Ovary (tissue), 7 donors: ENCODE measurements at regions not wholly inside any gene's neighbourhood (a gene's known extent, or its start where the extent isn't known, plus 50 kb on each side); places are given as distances from the start of the nearest gene placed in this dataset.

Experiments
- DNase-seq, 5 donors: peaks; one replicate each; pipeline ENCODE4 v3.0.0-alpha.2; 2019 to 2020
- H3K27ac ChIP-seq, 2 donors: fragments of 200-600 bp; one replicate each; pipeline versions ENCODE4 v1.5.1 to v1.8.0; 2019 to 2022
- H3K27me3 ChIP-seq: fragments of 200-600 bp; one replicate; pipeline ENCODE4 v1.8.0; 2022
- H3K36me3 ChIP-seq: fragments of 200-600 bp; sonication (generic); one replicate; pipeline ENCODE4 v1.5.1; 2019
- H3K4me1 ChIP-seq: one replicate; pipeline ENCODE4 v1.8.1; 2013; ENCODE audit warnings: mild to moderate bottlenecking, moderate library complexity; ENCODE audit not compliant: insufficient read depth
- H3K4me3 ChIP-seq: fragments of 200-600 bp; sonication (generic); one replicate; pipeline ENCODE4 v1.5.1; 2017
- H3K9me3 ChIP-seq, 2 donors: fragments of 200-600 bp in 1 of 2; sonication (generic) in 1 of 2; one replicate each; pipeline versions ENCODE4 v1.5.1 to v1.8.1; 2013 to 2019; ENCODE audit warnings: mild to moderate bottlenecking in 1 of 2, moderate library complexity in 1 of 2
- CTCF ChIP-seq, 3 donors: fragments of 450-650 bp in 2 of 3; fragments of 200-600 bp in 1 of 3; IDR thresholded peaks; one replicate each; pipeline versions ENCODE4 v1.5.1 to v1.8.0; 2016 to 2022; ENCODE audit warnings: antibody characterized with exemption in 3 of 3, mild to moderate bottlenecking in 1 of 3
- EP300 ChIP-seq: sonication (generic); formaldehyde crosslinking; IDR thresholded peaks from one replicate; pipeline ENCODE4 v1.6.1; 2017; ENCODE audit warnings: antibody characterized with exemption
- POLR2A ChIP-seq: fragments of 450-650 bp; IDR thresholded peaks from one replicate; pipeline ENCODE4 v1.6.1; 2017; ENCODE audit warnings: antibody characterized with exemption, mild to moderate bottlenecking, moderate library complexity
- WGBS, 3 donors: extraction: QIAGEN DNeasy Blood & Tissue Kit in 1 of 3; methylation state at CpG; one replicate each; pipeline versions ENCODE4 v1.1.5 to v1.1.7; 2013 to 2017; 5-methylcytosine and 5-hydroxymethylcytosine counted together
- intact Hi-C, 4 donors: fragments of 100-400 bp; cut with DNase I; formaldehyde crosslinking; loops; one replicate each; pipeline versions ENCODE4 v1.11.0 to v1.15.1; 2022 to 2023
- donor health status: DM: no; HTN: no; CAD: no; lungs with moderate emphysema.
- donor health status: DM: no; HTN: no; CAD: no.
- donor health status: Bipolar disorder and iron deficiency.
- donor health status: DM: no; HTN: no; CAD: no.
- donor health status: DM: yes; HTN: yes; CAD: no.

GRCh38 chr20:51970858-51971257 lies 168.5 kb upstream of the SALL4 start:
- no peaks in the 10 kb centered on the region for H3K4me1 ChIP-seq
- H3K27ac ChIP-seq, result no peak overlapping the region
- no peaks in the 10 kb centered on the region for H3K36me3 ChIP-seq
- no peaks in the 10 kb centered on the region for H3K27me3 ChIP-seq
- intact Hi-C loops, result no loop called here
- no peak for TF ChIP-seq POLR2A
- TF ChIP-seq EP300, result no peak
- TF ChIP-seq CTCF (IDR thresholded peaks at IDR 0.05), result no peak
- H3K9me3 ChIP-seq, result no peaks in the 10 kb centered on the region
- WGBS, 3 donors, result 91 to 95% (median 95%) methylated on average over 10 of the region's 10 CpGs
- H3K4me3 ChIP-seq, result no peak overlapping the region
- DNase-seq, result no peak

GRCh38 chr20:51969191-51969590 lies 166.9 kb upstream of the SALL4 start:
- DNase-seq, result no peak
- intact Hi-C loops, result loop anchor here in 1 of 4 donors (10.0 kb wide), 1 partner anchor 56 kb away; no protein-coding TSS in a partner anchor
- H3K9me3 ChIP-seq, result no peaks in the 10 kb centered on the region
- no peaks in the 10 kb centered on the region for H3K27me3 ChIP-seq
- no peaks in the 10 kb centered on the region for H3K4me1 ChIP-seq
- no peak overlapping the region for H3K4me3 ChIP-seq
- no peak overlapping the region for H3K27ac ChIP-seq
- 76 to 81% (median 79%) methylated on average over 5 of the region's 5 CpGs for WGBS, 3 donors
- TF ChIP-seq EP300 (no peak), POLR2A (no peak), CTCF (IDR thresholded peaks at IDR 0.05) (no peak)
- H3K36me3 ChIP-seq, result no peaks in the 10 kb centered on the region

- Histone ChIP-seq H3K27ac (no peak overlapping the region), H3K4me3 (no peak overlapping the region), H3K9me3 (no peaks in the 10 kb centered on the region), H3K27me3 (no peaks in the 10 kb centered on the region), H3K4me1 (no peaks in the 10 kb centered on the region), H3K36me3 (no peaks in the 10 kb centered on the region)
- WGBS, 3 donors, result 94 to 96% (median 94%) methylated on average over 4 of the region's 4 CpGs
- intact Hi-C loops, result loop anchor here in 1 of 4 donors (10.0 kb wide), 1 partner anchor 57 kb away; no protein-coding TSS in a partner anchor
- TF ChIP-seq CTCF (IDR thresholded peaks at IDR 0.05) (no peak), EP300 (no peak), POLR2A (no peak)
- DNase-seq, result no peak
Observed at GRCh38 chr20:51968151-51968550, 165.8 kb upstream of the SALL4 start.

- no peak for TF ChIP-seq CTCF (IDR thresholded peaks at IDR 0.05)
- no peak for TF ChIP-seq EP300
- TF ChIP-seq POLR2A, result no peak
- intact Hi-C loops, result loop anchor here in 1 of 4 donors (10.0 kb wide), 1 partner anchor 58 kb away; no protein-coding TSS in a partner anchor
- WGBS, 3 donors, result 52 to 56% (median 53%) methylated on average over 8 of the region's 8 CpGs
- peak in 2 of 5 donors; percentile 8 to 24 for DNase-seq
- H3K27me3 ChIP-seq, result no peaks in the 10 kb centered on the region
- no peak overlapping the region for H3K4me3 ChIP-seq
- no peaks in the 10 kb centered on the region for H3K4me1 ChIP-seq
- no peak overlapping the region for H3K27ac ChIP-seq
- H3K9me3 ChIP-seq, result no peaks in the 10 kb centered on the region
- no peaks in the 10 kb centered on the region for H3K36me3 ChIP-seq
Observed at GRCh38 chr20:51966296-51966971, 164.1 kb upstream of the SALL4 start.
